ENCODE measurements at regions not wholly inside any gene's neighbourhood (a gene's known extent, or its start where the extent isn't known, plus 50 kb on each side); places are given as distances from the start of the nearest gene placed in this dataset.
"Not testable (repeated sequence)": the region's sequence is repeated elsewhere in the genome, so short reads cannot be mapped to it uniquely, and the experiment has no call there.

GRCh38 chr7:96558530-96558929 lies 151.1 kb downstream of the SEM1 start:
- TF ChIP-seq CSRNP3 (CRISPR knock-in tag; IDR thresholded peaks at IDR 0.05) = no peak
- ATAC-seq = no peak

- ATAC-seq = no peak
- no peak for TF ChIP-seq ZFP30 (CRISPR knock-in tag; IDR thresholded peaks at IDR 0.05)
- no peak for TF ChIP-seq ARNTL (CRISPR knock-in tag; IDR thresholded peaks at IDR 0.05; ENCODE audit: borderline replicate concordance, low read depth)
- no peak for TF ChIP-seq PATZ1 (CRISPR knock-in tag; IDR thresholded peaks at IDR 0.05; ENCODE audit: borderline replicate concordance)
- no peak for TF ChIP-seq ISL1 (CRISPR knock-in tag; IDR thresholded peaks at IDR 0.05)
- no peak for TF ChIP-seq ZNF8 (CRISPR knock-in tag; IDR thresholded peaks at IDR 0.05)
- no peak for TF ChIP-seq TCF4 (CRISPR knock-in tag; IDR thresholded peaks at IDR 0.05; ENCODE audit: borderline replicate concordance)
- TF ChIP-seq ZFP3 (CRISPR knock-in tag; IDR thresholded peaks at IDR 0.05) = no peak
- TF ChIP-seq ZNF70 (CRISPR knock-in tag; IDR thresholded peaks at IDR 0.05) = no peak
- TF ChIP-seq ESRRG (CRISPR knock-in tag; IDR thresholded peaks at IDR 0.05) = no peak
- TF ChIP-seq POU6F1 (CRISPR knock-in tag; IDR thresholded peaks at IDR 0.05; ENCODE audit: borderline replicate concordance, low read depth) = no peak
- TF ChIP-seq SNAI2 (CRISPR knock-in tag; IDR thresholded peaks at IDR 0.05) = no peak
- no peak for TF ChIP-seq CSDC2 (CRISPR knock-in tag; IDR thresholded peaks at IDR 0.05)
- no peak for TF ChIP-seq CREB5 (CRISPR knock-in tag; IDR thresholded peaks at IDR 0.05; ENCODE audit: low read depth)
- no peak for TF ChIP-seq TSHZ2 (CRISPR knock-in tag; IDR thresholded peaks at IDR 0.05)
- no peak for TF ChIP-seq RARB (CRISPR knock-in tag; IDR thresholded peaks at IDR 0.05)
- no peak for TF ChIP-seq OSR1 (CRISPR knock-in tag; IDR thresholded peaks at IDR 0.05)
- TF ChIP-seq GLIS3 (CRISPR knock-in tag; IDR thresholded peaks at IDR 0.05) = no peak
Observed at GRCh38 chr7:96558093-96558492, 151.6 kb downstream of the SEM1 start.

- not testable (repeated sequence) for ATAC-seq
Observed at GRCh38 chr7:96557598-96557997, 152.0 kb downstream of the SEM1 start.

- TF ChIP-seq ZFP3 (CRISPR knock-in tag; IDR thresholded peaks at IDR 0.05) (no peak), GLIS3 (CRISPR knock-in tag; IDR thresholded peaks at IDR 0.05) (no peak), ISL1 (CRISPR knock-in tag; IDR thresholded peaks at IDR 0.05) (no peak), SNAI2 (CRISPR knock-in tag; IDR thresholded peaks at IDR 0.05) (no peak), ZC3H10 (CRISPR knock-in tag; IDR thresholded peaks at IDR 0.05) (no peak), CREB5 (CRISPR knock-in tag; IDR thresholded peaks at IDR 0.05; ENCODE audit: low read depth) (no peak), POU6F1 (CRISPR knock-in tag; IDR thresholded peaks at IDR 0.05; ENCODE audit: borderline replicate concordance, low read depth) (no peak), OSR1 (CRISPR knock-in tag; IDR thresholded peaks at IDR 0.05) (no peak), TOX (CRISPR knock-in tag; IDR thresholded peaks at IDR 0.05; ENCODE audit: borderline replicate concordance) (no peak), ZFP30 (CRISPR knock-in tag; IDR thresholded peaks at IDR 0.05) (no peak), CSDC2 (CRISPR knock-in tag; IDR thresholded peaks at IDR 0.05) (no peak), RARB (CRISPR knock-in tag; IDR thresholded peaks at IDR 0.05) (no peak), BACH2 (CRISPR knock-in tag; IDR thresholded peaks at IDR 0.05; ENCODE audit: borderline replicate concordance) (no peak)
Observed at GRCh38 chr7:96548664-96549063, 161.0 kb downstream of the SEM1 start.

More at GRCh38 chr7:96548664-96549063, 161.0 kb downstream of the SEM1 start:
- no peak for ATAC-seq
